Tibial nerve (tissue), 4 donors: ENCODE measurements at regions not wholly inside any gene's neighbourhood (a gene's known extent, or its start where the extent isn't known, plus 50 kb on each side); places are given as distances from the start of the nearest gene placed in this dataset.

Experiments
- EP300 ChIP-seq, 2 donors: sonication (generic); formaldehyde crosslinking; IDR thresholded peaks; one replicate each; pipeline ENCODE4 v1.6.1; 2017; ENCODE audit warnings: antibody characterized with exemption in 2 of 2, mild to moderate bottlenecking in 1 of 2
- POLR2A ChIP-seq, 2 donors: fragments of 450-650 bp; IDR thresholded peaks; one replicate each; pipeline ENCODE4 v1.6.1; 2017; ENCODE audit warnings: antibody characterized with exemption in 2 of 2, mild to moderate bottlenecking in 2 of 2, moderate library complexity in 2 of 2
- TF ChIP-seq, protein P1 (sequence below), 5 experiments: fragments of 200-600 bp in 3 of 5; fragments of 450-650 bp in 2 of 5; sonication (generic) in 3 of 5; IDR thresholded peaks; one replicate each; pipeline ENCODE4 v1.5.1; 2016 to 2019; ENCODE audit warnings: antibody characterized with exemption in 5 of 5, mild to moderate bottlenecking in 3 of 5, moderate library complexity in 2 of 5

DNA sequence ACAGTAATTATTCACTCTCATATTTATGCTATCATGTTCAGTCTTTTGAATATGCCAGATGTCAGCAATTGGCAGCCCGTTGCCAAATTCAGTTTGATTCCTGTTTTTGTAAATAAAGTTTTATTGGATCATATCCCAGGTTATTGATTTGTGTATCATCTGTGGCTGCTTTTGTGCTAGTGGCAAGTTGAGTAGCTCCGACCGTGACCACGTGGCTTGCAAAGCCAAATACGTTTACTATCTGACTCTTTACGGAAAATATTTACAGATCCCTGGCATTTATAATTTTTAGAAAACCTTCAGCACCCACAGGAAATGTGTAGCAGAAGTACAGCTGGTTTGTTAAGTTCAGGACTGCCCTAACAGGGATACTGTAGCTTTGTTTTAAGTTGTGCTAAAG lies 67.4 kb downstream of the VCX2 start:
- TF ChIP-seq, protein P1, sequence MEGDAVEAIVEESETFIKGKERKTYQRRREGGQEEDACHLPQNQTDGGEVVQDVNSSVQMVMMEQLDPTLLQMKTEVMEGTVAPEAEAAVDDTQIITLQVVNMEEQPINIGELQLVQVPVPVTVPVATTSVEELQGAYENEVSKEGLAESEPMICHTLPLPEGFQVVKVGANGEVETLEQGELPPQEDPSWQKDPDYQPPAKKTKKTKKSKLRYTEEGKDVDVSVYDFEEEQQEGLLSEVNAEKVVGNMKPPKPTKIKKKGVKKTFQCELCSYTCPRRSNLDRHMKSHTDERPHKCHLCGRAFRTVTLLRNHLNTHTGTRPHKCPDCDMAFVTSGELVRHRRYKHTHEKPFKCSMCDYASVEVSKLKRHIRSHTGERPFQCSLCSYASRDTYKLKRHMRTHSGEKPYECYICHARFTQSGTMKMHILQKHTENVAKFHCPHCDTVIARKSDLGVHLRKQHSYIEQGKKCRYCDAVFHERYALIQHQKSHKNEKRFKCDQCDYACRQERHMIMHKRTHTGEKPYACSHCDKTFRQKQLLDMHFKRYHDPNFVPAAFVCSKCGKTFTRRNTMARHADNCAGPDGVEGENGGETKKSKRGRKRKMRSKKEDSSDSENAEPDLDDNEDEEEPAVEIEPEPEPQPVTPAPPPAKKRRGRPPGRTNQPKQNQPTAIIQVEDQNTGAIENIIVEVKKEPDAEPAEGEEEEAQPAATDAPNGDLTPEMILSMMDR (IDR thresholded peaks at IDR 0.05) = no peak
- TF ChIP-seq POLR2A (IDR thresholded peaks at IDR 0.05) = no peak
- no peak for TF ChIP-seq EP300 (IDR thresholded peaks at IDR 0.05)
